Endothelial cell (in vitro differentiated cells): ENCODE measurements at regions not wholly inside any gene's neighbourhood (a gene's known extent, or its start where the extent isn't known, plus 50 kb on each side); places are given as distances from the start of the nearest gene placed in this dataset.

Source experiments
- DNase-seq: peaks from one replicate; pipeline ENCODE4 v3.0.0; 2021; ENCODE audit warnings: low spot score
- H3K27ac Mint-ChIP-seq: one replicate; pipeline ENCODE4 v1.8.0; 2021; ENCODE audit warnings: mixed read lengths, inconsistent platforms; ENCODE audit not compliant: unreplicated experiment
- H3K27me3 Mint-ChIP-seq: one replicate; pipeline ENCODE4 v1.8.0; 2021; ENCODE audit warnings: mild to moderate bottlenecking, moderate library complexity, mixed read lengths, inconsistent platforms; ENCODE audit not compliant: unreplicated experiment
- H3K36me3 Mint-ChIP-seq: one replicate; pipeline ENCODE4 v1.8.0; 2021; ENCODE audit warnings: mild to moderate bottlenecking, low read depth, mixed read lengths, inconsistent platforms; ENCODE audit not compliant: unreplicated experiment
- H3K4me1 Mint-ChIP-seq: one replicate; pipeline ENCODE4 v1.8.0; 2021; ENCODE audit warnings: mild to moderate bottlenecking, mixed read lengths, inconsistent platforms; ENCODE audit not compliant: unreplicated experiment
- H3K4me3 Mint-ChIP-seq: one replicate; pipeline ENCODE4 v1.8.0; 2021; ENCODE audit warnings: mild to moderate bottlenecking, mixed read lengths, inconsistent platforms; ENCODE audit not compliant: unreplicated experiment
- H3K9me3 Mint-ChIP-seq: one replicate; pipeline ENCODE4 v1.8.0; 2021; ENCODE audit warnings: mixed read lengths, inconsistent platforms; ENCODE audit not compliant: unreplicated experiment
- TF ChIP-seq, protein P1 (sequence below): fragments of 200-600 bp; sonication (generic); IDR thresholded peaks from one replicate; pipeline ENCODE4 v1.5.0; 2021; ENCODE audit warnings: antibody characterized with exemption; ENCODE audit not compliant: unreplicated experiment

DNA sequence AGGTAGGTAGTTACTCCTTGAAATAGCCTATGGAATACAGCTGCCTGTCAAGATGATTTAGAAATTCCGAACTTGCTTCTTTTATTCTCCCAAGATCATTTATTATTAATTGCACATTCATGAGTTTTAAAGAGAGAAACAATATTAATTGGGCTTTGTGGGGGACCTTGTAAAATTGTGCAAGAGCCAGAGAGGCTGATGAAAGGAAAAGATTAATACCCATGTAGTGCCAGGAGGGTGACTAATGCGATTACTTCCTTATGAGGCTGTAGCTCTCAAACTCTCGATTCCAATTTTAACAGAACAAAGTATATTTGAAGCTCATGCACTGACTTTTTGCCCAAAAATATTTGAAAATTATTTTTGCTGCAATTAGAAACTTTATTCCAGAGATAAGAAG lies 423.8 kb upstream of the ID4 start:
- TF ChIP-seq, protein P1, sequence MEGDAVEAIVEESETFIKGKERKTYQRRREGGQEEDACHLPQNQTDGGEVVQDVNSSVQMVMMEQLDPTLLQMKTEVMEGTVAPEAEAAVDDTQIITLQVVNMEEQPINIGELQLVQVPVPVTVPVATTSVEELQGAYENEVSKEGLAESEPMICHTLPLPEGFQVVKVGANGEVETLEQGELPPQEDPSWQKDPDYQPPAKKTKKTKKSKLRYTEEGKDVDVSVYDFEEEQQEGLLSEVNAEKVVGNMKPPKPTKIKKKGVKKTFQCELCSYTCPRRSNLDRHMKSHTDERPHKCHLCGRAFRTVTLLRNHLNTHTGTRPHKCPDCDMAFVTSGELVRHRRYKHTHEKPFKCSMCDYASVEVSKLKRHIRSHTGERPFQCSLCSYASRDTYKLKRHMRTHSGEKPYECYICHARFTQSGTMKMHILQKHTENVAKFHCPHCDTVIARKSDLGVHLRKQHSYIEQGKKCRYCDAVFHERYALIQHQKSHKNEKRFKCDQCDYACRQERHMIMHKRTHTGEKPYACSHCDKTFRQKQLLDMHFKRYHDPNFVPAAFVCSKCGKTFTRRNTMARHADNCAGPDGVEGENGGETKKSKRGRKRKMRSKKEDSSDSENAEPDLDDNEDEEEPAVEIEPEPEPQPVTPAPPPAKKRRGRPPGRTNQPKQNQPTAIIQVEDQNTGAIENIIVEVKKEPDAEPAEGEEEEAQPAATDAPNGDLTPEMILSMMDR: no peak
- DNase-seq: no peak
- no peaks in the 10 kb centered on the region for H3K27me3 Mint-ChIP-seq
- no peaks in the 10 kb centered on the region for H3K4me1 Mint-ChIP-seq
- H3K9me3 Mint-ChIP-seq: no peaks in the 10 kb centered on the region
- H3K4me3 Mint-ChIP-seq: no peak overlapping the region
- no peaks in the 10 kb centered on the region for H3K36me3 Mint-ChIP-seq
- H3K27ac Mint-ChIP-seq: no peak overlapping the region

DNA sequence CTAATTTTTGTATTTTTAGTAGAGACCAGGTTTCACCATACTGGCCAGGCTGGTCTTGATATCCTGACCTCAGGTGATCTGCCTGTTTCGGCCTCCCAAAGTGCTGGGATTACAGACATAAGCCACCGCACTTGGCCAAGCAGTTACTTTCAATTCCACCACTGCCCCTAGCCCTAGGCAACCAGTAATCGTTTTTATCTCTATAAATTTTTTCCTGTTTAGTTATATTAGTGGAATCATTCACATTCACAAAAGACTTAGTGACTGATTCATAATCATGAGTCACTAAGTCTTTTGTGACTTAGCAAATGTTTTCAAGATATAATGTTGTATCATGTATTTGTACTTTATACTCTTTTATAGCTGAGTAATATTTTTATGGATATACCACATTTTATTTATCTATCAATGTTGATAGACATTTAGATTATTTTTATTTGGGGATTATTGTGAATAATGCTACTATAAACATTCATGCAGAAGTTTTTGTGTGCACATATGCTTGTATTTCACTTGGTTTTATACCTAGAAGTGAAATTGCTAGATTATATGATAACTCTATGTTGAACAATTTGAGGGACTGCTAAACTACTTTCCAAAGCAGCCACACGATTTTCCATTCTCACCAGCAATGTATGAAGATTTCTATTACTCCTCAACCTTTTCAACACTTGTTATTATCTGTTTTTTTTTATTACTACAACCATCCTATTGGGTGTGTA lies 421.4 kb upstream of the ID4 start:
- Mint-ChIP-seq H3K27me3 (no peaks in the 10 kb centered on the region), H3K36me3 (no peaks in the 10 kb centered on the region), H3K27ac (no peak overlapping the region), H3K4me3 (no peak overlapping the region), H3K4me1 (no peaks in the 10 kb centered on the region), H3K9me3 (no peaks in the 10 kb centered on the region)
- DNase-seq: no peak
- TF ChIP-seq, protein P1: no peak

DNA sequence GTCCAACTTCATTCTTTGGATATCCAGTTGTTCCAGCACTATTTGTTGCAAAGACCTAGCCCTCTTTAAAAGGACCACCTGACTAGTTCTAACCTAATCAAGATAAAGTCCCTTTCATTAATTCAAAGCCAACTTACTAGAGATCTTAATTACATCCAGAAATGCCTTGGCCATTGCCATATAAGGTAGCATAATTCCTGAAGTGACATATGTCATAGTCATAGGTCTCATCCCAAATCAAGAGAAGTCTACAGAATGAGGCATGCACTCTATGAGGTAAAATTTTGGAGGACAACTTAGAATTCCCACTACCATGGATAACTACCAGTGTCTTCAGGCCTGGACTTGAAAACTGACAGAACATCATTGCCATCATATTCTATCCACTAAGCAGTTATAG lies 420.4 kb upstream of the ID4 start:
- TF ChIP-seq, protein P1: no peak
- DNase-seq: no peak
- no peaks in the 10 kb centered on the region for H3K27me3 Mint-ChIP-seq
- H3K4me3 Mint-ChIP-seq: no peak overlapping the region
- H3K36me3 Mint-ChIP-seq: no peaks in the 10 kb centered on the region
- no peaks in the 10 kb centered on the region for H3K4me1 Mint-ChIP-seq
- H3K9me3 Mint-ChIP-seq: no peaks in the 10 kb centered on the region
- H3K27ac Mint-ChIP-seq: no peak overlapping the region

DNA sequence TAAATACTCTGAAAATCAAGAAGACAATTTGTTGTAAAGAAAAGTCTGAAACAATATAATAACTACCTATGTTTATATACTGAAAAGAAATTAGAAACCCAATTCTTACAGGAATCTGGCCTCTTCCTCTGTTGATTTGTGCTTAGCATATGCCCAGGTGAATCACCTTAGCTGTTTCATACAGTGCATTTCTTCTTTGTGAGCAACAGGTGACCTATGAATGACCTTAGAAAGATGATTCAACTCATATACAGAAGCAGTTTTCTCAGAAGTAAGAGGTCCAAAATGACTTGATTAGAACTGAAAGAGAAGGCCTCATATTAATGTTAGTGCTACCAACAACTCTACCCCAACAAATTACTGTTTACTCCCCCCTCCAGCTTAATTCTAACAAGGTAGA lies 419.5 kb upstream of the ID4 start:
- Mint-ChIP-seq H3K4me3 (no peak overlapping the region), H3K4me1 (no peaks in the 10 kb centered on the region), H3K27me3 (no peaks in the 10 kb centered on the region), H3K9me3 (no peaks in the 10 kb centered on the region), H3K36me3 (no peaks in the 10 kb centered on the region), H3K27ac (no peak overlapping the region)
- TF ChIP-seq, protein P1: no peak
- DNase-seq: no peak

DNA sequence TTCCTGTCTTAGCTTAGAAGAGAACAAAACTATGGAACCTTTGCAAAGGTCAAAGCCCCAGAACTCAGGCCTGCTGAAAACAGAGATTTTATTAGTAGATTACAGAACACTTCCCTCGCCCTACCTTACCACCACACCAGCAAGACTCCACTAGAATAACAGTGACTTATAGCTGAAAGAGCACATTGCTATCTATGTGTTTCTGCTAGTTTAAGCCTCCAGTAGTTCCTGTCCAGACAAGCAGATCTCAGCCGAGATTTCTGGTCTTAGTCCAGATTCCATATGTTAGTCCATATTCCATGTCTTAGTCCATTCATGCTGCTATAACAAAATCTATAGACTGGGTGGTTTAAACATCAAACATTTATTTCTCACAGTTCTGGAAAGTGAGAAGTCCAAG lies 412.3 kb upstream of the ID4 start:
- TF ChIP-seq, protein P1: no peak
- H3K4me1 Mint-ChIP-seq: peaks cover 7% of the 10 kb centered on the region

More for the DNA sequence above, 412.3 kb upstream of the ID4 start:
- DNase-seq: no peak
- Mint-ChIP-seq H3K4me3 (no peak overlapping the region), H3K27me3 (no peaks in the 10 kb centered on the region), H3K36me3 (no peaks in the 10 kb centered on the region), H3K9me3 (no peaks in the 10 kb centered on the region), H3K27ac (no peak overlapping the region)
